ACHN (cell line): ENCODE measurements at regions not wholly inside any gene's neighbourhood (a gene's known extent, or its start where the extent isn't known, plus 50 kb on each side); places are given as distances from the start of the nearest gene placed in this dataset.
A peak's percentile ranks its signal among the peaks of the same experiment; 100 is the strongest.

Experiments used
- DNase-seq: peaks from one replicate; pipeline ENCODE4 v3.0.0-alpha.2; 2015
- in situ Hi-C: cut with HindIII; loops from 2 replicates; pipeline ENCODE4 v1.10.0; 2017; ENCODE audit warnings: low sequenced_read_pairs, low pct_ligation_motif_present, low pct_unique_long_range_greater_than_20kb

DNA sequence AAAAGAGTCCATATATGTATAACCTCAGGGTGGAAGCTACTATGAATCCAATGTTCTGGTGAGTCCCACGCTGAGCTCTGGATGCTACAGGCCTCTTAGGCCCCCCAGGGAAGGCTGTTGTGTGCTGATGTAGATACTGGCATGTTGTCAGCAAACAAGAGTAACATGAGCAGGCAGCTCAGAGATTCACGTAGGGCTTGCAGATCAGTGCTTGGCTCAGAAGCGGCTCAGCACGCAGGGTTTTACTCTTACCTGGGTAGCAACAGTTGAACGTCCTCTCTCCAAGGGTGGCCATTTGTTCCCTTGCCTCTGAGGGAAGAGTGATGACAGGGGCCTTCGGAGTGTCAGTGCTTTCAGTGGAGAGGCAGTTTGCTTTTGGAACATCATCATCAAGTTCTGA, 93.4 kb downstream of the ZFP64 start:
- in situ Hi-C loops = no loop called here
- DNase-seq = no peak

GRCh38 chr20:52096117-52096516, 95.5 kb downstream of the ZFP64 start:
- no peak for DNase-seq
- in situ Hi-C loops = no loop called here

GRCh38 chr20:52094693-52095092, 96.9 kb downstream of the ZFP64 start:
- DNase-seq = no peak
- in situ Hi-C loops = no loop called here

DNA sequence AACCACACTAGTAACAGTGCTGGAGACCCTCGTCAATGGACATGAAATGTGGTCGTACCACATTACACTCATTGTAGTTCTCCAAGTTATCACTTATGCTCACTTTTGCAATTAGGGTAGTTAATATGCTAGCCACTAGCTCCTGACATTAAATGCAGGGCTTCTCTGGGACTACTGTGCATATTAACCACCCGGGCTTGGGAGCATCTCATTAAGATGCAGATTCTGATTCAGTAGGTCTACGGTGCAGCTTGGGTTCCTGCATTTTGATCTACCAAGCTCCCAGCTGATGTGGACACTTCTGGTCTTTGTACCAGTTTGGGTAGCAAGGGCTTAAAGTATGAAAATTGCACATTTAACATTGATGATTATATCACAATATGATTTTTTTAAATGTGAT, 98.0 kb downstream of the ZFP64 start:
- in situ Hi-C loops = no loop called here
- no peak for DNase-seq

DNA sequence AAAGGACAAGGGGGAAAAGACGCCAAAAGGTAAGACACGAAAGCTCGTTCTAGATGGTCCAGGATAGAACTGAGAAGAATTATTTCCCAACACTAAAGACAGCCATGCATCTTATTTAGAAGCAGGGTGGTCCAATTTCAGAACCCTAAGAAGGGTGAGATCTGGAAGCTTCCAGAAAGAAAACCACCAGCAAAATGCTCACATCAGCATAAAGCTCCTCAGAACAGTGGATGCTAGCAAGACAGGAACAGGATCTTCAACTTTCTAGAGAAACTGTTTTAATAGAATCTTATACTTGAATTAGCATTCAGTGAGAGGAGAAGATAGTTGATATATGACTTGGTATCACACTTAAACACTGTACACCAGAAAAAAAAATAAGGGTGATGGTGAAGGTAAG, 101.5 kb downstream of the ZFP64 start:
- in situ Hi-C loops = no loop called here
- DNase-seq = no peak

GRCh38 chr20:52087471-52087870, 104.1 kb downstream of the ZFP64 start:
- in situ Hi-C loops = no loop called here
- peak; percentile 3 for DNase-seq

DNA sequence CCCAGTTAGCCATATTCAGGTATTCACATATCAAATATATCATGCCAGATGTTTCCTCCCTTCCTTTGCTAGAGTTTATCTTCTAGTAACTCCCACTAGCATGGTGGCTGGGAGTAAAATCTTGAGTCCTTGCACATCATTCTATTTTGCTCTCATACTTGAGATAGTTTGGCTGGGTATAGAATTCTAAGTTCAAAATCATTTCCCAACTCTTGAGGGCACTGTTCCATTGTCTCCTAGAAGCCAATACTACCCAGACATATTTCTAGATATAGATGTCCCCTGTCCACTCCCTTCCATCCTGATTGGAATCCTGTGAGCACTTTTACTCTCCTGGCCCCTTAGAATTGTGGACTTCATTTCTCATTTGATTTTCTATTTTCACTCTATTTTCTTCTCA, 104.7 kb downstream of the ZFP64 start:
- no peak for DNase-seq
- in situ Hi-C loops = no loop called here

DNA sequence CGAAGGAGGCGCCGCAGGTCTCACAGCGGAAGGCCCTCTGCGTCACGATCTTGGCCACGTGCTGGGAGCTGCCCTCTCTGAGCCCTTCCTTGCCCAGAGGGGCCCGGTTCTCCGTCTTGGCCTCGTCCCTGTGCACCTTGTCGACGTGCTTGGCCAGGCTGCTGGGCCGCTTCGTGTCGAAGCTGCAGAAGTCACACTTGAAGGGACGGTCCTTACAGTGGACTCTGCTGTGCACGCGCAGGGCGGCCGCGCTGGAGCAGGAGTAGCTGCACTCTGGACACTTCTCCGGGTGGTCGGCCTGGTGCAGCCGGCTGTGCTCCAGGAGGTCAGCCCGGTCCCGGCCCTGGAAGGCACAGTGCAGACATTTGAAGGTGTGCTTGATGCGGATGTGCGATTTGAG, 106.9 kb downstream of the ZFP64 start:
- in situ Hi-C loops = no loop called here

GRCh38 chr20:52083627-52084232, 107.8 kb downstream of the ZFP64 start:
- DNase-seq = peak; percentile 50
- in situ Hi-C loops = no loop called here

More for the DNA sequence above, 106.9 kb downstream of the ZFP64 start:
- no peak for DNase-seq

- no peak for DNase-seq
- in situ Hi-C loops = no loop called here
Measured at GRCh38 chr20:52082612-52083011, 109.0 kb downstream of the ZFP64 start.

DNA sequence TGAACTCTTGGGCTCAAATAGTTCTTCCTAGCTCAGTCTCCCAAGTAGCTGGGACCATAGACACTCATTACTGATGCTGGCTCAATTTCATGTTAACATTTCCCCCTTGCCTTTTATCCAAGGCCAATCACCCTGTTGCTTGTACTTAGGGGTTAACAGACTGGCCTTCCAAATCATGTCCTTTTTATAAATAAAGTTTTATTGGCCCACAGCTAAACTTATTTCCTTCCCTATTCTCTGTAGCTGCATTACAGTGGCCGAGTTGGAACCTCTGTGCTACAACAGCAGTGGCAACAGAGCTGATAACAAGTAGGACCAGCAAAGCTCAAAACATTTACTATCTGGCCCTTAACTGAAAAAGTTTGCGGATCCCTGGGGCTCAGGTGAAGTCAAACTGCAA, 109.8 kb downstream of the ZFP64 start:
- no peak for DNase-seq
- in situ Hi-C loops = no loop called here

GRCh38 chr20:52081066-52081465, 110.5 kb downstream of the ZFP64 start:
- DNase-seq = no peak
- in situ Hi-C loops = no loop called here

- in situ Hi-C loops = no loop called here
- no peak for DNase-seq
Measured at GRCh38 chr20:52078289-52078688, 113.3 kb downstream of the ZFP64 start.

GRCh38 chr20:52076164-52076563, 115.4 kb downstream of the ZFP64 start:
- in situ Hi-C loops = no loop called here
- no peak for DNase-seq

GRCh38 chr20:52075400-52075799, 116.2 kb downstream of the ZFP64 start:
- in situ Hi-C loops = no loop called here
- no peak for DNase-seq

DNA sequence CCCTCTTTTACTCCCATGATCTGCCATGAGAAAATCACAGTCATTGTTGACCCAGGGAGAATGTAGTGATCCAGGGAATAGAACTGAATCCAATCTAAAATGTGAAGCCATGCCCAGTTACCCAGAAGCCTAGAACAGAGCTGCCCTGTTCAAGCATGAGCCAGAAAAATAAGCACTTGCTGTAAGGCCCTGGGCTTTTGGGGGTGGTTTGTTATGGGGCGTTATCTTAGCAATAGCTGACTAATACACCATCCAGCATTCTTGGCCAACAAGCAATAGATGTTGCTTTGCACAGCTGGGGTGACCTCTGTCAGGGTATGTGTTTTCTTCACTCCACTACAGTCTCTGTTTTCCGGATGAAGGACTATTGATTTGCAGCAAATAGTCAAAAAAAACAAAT, 120.4 kb downstream of the ZFP64 start:
- no peak for DNase-seq
- in situ Hi-C loops = no loop called here

- in situ Hi-C loops = no loop called here
- DNase-seq = no peak
Measured at GRCh38 chr20:52064931-52065330, 126.6 kb downstream of the ZFP64 start.

DNA sequence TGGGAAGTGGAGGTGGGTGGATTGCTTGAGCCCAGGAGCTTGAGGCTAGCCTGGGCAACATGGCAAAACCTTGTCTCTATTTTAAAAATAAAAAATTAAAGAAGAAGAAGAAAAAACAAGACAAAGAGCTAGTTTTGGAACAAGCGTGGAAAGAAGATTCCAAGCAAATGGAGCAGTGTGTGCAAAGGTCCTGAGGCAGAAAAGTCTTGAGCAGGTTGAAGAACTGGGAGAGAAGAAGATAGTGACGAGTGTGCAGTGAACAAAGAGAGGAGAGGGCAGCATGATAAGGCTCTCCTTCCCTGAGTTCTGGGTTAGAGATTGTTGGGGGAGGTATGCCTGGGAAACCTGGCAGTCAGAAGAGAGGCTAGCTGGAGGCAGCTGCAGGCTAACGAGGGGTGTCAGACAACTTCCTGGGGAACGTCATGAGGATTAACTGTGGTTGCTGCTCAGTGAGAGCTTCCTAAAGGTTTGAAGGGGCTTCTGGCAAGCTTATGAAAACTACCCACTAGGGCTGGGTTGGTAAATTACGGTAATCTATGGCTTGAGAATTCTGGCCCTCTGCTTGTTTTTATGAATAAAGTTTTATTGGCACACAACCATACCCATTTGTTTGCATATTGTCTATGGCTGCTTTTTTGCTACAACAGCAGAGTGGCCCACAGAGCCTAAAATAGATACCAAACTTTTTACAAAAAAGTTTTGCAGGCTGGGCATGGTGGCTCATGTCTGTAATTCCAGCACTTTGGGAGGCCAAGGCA, 128.9 kb downstream of the ZFP64 start:
- no peak for DNase-seq
- in situ Hi-C loops = no loop called here

GRCh38 chr20:52060794-52061714, 130.5 kb downstream of the ZFP64 start:
- in situ Hi-C loops = no loop called here

More at GRCh38 chr20:52060794-52061714, 130.5 kb downstream of the ZFP64 start:
- DNase-seq = no peak
